GM21619 (cell line): ENCODE measurements at regions not wholly inside any gene's neighbourhood (a gene's known extent, or its start where the extent isn't known, plus 50 kb on each side); places are given as distances from the start of the nearest gene placed in this dataset.
"Not testable (repeated sequence)": the region's sequence is repeated elsewhere in the genome, so short reads cannot be mapped to it uniquely, and the experiment has no call there.

Experiments used
- ATAC-seq: cut with Tn5 transposase; IDR thresholded peaks from one replicate; pipeline ENCODE4 v1.9.1; 2021; ENCODE audit not compliant: unreplicated experiment

GRCh38 chr7:84880326-84880997 is 306.4 kb downstream of the SEMA3D start:
- not testable (repeated sequence) for ATAC-seq

GRCh38 chr7:84879570-84880325 is 307.1 kb downstream of the SEMA3D start:
- ATAC-seq: no peak

GRCh38 chr7:84877943-84878570 is 308.8 kb downstream of the SEMA3D start:
- no peak for ATAC-seq

- no peak for ATAC-seq
Observed at GRCh38 chr7:84876061-84876821, 310.6 kb downstream of the SEMA3D start.

GRCh38 chr7:84865560-84865959 is 321.3 kb downstream of the SEMA3D start:
- no peak for ATAC-seq

GRCh38 chr7:84857336-84857735 is 329.5 kb downstream of the SEMA3D start:
- no peak for ATAC-seq

GRCh38 chr7:84855758-84856157 is 331.1 kb downstream of the SEMA3D start:
- no peak for ATAC-seq

- ATAC-seq: not testable (repeated sequence)
Observed at GRCh38 chr7:84848974-84849372, 337.9 kb downstream of the SEMA3D start.

- no peak for ATAC-seq
Observed at GRCh38 chr7:84848219-84848973, 338.5 kb downstream of the SEMA3D start.

GRCh38 chr7:84847790-84848189 is 339.1 kb downstream of the SEMA3D start:
- ATAC-seq: no peak

- ATAC-seq: no peak
Observed at GRCh38 chr7:84847038-84847437, 339.8 kb downstream of the SEMA3D start.

GRCh38 chr7:84845971-84846370 is 340.9 kb downstream of the SEMA3D start:
- ATAC-seq: no peak

GRCh38 chr7:84844771-84845170 is 342.1 kb downstream of the SEMA3D start:
- no peak for ATAC-seq

- no peak for ATAC-seq
Observed at GRCh38 chr7:84841809-84842208, 345.0 kb downstream of the SEMA3D start.

GRCh38 chr7:84838857-84839256 is 348.0 kb downstream of the SEMA3D start:
- ATAC-seq: no peak

- ATAC-seq: no peak
Observed at GRCh38 chr7:84837405-84837804, 349.5 kb downstream of the SEMA3D start.

- ATAC-seq: no peak
Observed at GRCh38 chr7:84829719-84830118, 357.1 kb downstream of the SEMA3D start.

- no peak for ATAC-seq
Observed at GRCh38 chr7:84824057-84824651, 362.7 kb downstream of the SEMA3D start.

GRCh38 chr7:84823530-84823929 is 363.3 kb downstream of the SEMA3D start:
- no peak for ATAC-seq

- no peak for ATAC-seq
Observed at GRCh38 chr7:84822941-84823510, 363.8 kb downstream of the SEMA3D start.
